A549 (cell line): ENCODE measurements at regions not wholly inside any gene's neighbourhood (a gene's known extent, or its start where the extent isn't known, plus 50 kb on each side); places are given as distances from the start of the nearest gene placed in this dataset.

Experiments
- ATAC-seq, 2 experiments: fragments of 200-7000 bp in 1 of 2; fragments of >200 bp in 1 of 2; cut with Nextera tagmentation in 1 of 2; cut with Tn5 transposase in 1 of 2; 3 replicates each; pipeline versions ENCODE4 v1.8.0 to v1.9.1; 2018 to 2020; ENCODE audit warnings: mild to moderate bottlenecking in 1 of 2, moderate library complexity in 1 of 2
- CTCF ChIA-PET: fragments of 300-600 bp; sonication (Branson Sonifier 250); formaldehyde crosslinking; extraction: SDS; loops from one replicate; lab custom pipeline; 2021; ENCODE audit warnings: antibody characterized with exemption, inconsistent platforms; lab: Yijun Ruan, JAX
- POLR2A ChIA-PET: fragments of 350-600 bp; formaldehyde crosslinking; extraction: SDS; loops from one replicate; lab custom pipeline; 2021; ENCODE audit warnings: antibody characterized with exemption, inconsistent platforms; lab: Yijun Ruan, JAX
- DNase-seq, 2 experiments: peaks; one replicate each; pipeline versions ENCODE4 v3.0.0 to v3.0.0-alpha.2; 2011 to 2016; ENCODE audit warnings: low read depth in 1 of 2, low spot score in 1 of 2
- FAIRE-seq: peaks from 2 replicates; lab custom pipeline; 2011; peaks lifted over from hg19 to GRCh38; lab: Jason Lieb, UNC
- H3K27ac ChIP-seq, 2 experiments: fragments of >200 bp; sonication (Bioruptor Twin); formaldehyde crosslinking; 3 replicates each; pipeline ENCODE4 v1.5.1; 2016 to 2017
- H3K4me1 ChIP-seq: fragments of >200 bp; sonication (Bioruptor Twin); formaldehyde crosslinking; 3 replicates; pipeline ENCODE4 v1.6.1; 2016
- H3K4me2 ChIP-seq: fragments of >200 bp; sonication (Bioruptor Twin); formaldehyde crosslinking; 3 replicates; pipeline ENCODE4 v1.6.1; 2016
- H3K4me3 ChIP-seq: fragments of >200 bp; sonication (Bioruptor Twin); formaldehyde crosslinking; 3 replicates; pipeline ENCODE4 v1.5.1; 2016
- H3K9me3 ChIP-seq: fragments of >200 bp; sonication (Bioruptor Twin); formaldehyde crosslinking; 3 replicates; pipeline ENCODE4 v1.6.1; 2016
- CBX8 ChIP-seq: fragments of 200-600 bp; sonication (generic); IDR thresholded peaks from 2 replicates; pipeline ENCODE4 v1.6.1; 2016
- EP300 ChIP-seq, 2 experiments: fragments of >200 bp; sonication (Bioruptor Twin); formaldehyde crosslinking; IDR thresholded peaks; 2 replicates in 1 of 2; 3 replicates in 1 of 2; pipeline ENCODE4 v1.6.1; 2016 to 2017
- GATA3 ChIP-seq: IDR thresholded peaks from 2 replicates; pipeline ENCODE4 v1.6.1; 2012; ENCODE audit warnings: borderline replicate concordance
- HOXB5 ChIP-seq: fragments of 250-450 bp; sonication (Bioruptor Pico); IDR thresholded peaks from 2 replicates; pipeline ENCODE4 v1.5.0; 2020; ENCODE audit warnings: mild to moderate bottlenecking, moderate library complexity
- KDM5A ChIP-seq: fragments of 200-600 bp; sonication (generic); IDR thresholded peaks from 2 replicates; pipeline ENCODE4 v1.6.1; 2016; ENCODE audit warnings: antibody characterized with exemption, mild to moderate bottlenecking
- MAFK ChIP-seq: fragments of 450-650 bp; IDR thresholded peaks from 2 replicates; pipeline ENCODE4 v1.6.1; 2014; ENCODE audit not compliant: partially characterized antibody
- MYC ChIP-seq: IDR thresholded peaks from 2 replicates; pipeline ENCODE4 v1.6.1; 2012; ENCODE audit warnings: mild to moderate bottlenecking, inconsistent platforms, low read length, improper control_type of control experiment, borderline replicate concordance
- NPAS2 ChIP-seq: fragments of 250-450 bp; sonication (Bioruptor Pico); IDR thresholded peaks from 2 replicates; pipeline ENCODE4 v1.8.0; 2022; ENCODE audit warnings: mild to moderate bottlenecking, moderate library complexity, borderline replicate concordance
- PHF8 ChIP-seq: fragments of 200-600 bp; sonication (generic); IDR thresholded peaks from 2 replicates; pipeline ENCODE4 v1.6.1; 2016; ENCODE audit warnings: low read depth, mild to moderate bottlenecking, antibody characterized with exemption, moderate library complexity, borderline replicate concordance
- RNF2 ChIP-seq: fragments of 200-600 bp; sonication (generic); IDR thresholded peaks from 2 replicates; pipeline ENCODE4 v1.6.1; 2016; ENCODE audit warnings: low read depth, mild to moderate bottlenecking, antibody characterized with exemption, moderate library complexity, borderline replicate concordance
- ZSCAN20 ChIP-seq: fragments of 250-450 bp; sonication (Bioruptor Pico); IDR thresholded peaks from 2 replicates; pipeline ENCODE4 v1.8.0; 2022; ENCODE audit warnings: mild to moderate bottlenecking, moderate library complexity
- WGBS: methylation state at CpG from one replicate; pipeline ENCODE4 v1.1.6; 2017; ENCODE audit errors: missing lambda C conversion rate; 5-methylcytosine and 5-hydroxymethylcytosine counted together
- TF ChIP-seq, protein P1 (sequence below): fragments of >200 bp; sonication (Bioruptor Twin); formaldehyde crosslinking; IDR thresholded peaks from 2 replicates; pipeline ENCODE4 v1.6.1; 2016
- TF ChIP-seq, protein P2 (sequence below): fragments of 200-600 bp; sonication (generic); IDR thresholded peaks from 2 replicates; pipeline ENCODE4 v1.6.1; 2016; ENCODE audit warnings: antibody characterized with exemption, mild to moderate bottlenecking, moderate library complexity
- TF ChIP-seq, protein P3 (sequence below): fragments of 250-450 bp; sonication (Bioruptor Pico); IDR thresholded peaks from 2 replicates; pipeline ENCODE4 v1.5.0; 2021; ENCODE audit warnings: mild to moderate bottlenecking, moderate library complexity, borderline replicate concordance
- TF ChIP-seq, protein P4 (sequence below): IDR thresholded peaks from 2 replicates; pipeline ENCODE4 v1.6.1; 2012
- TF ChIP-seq, protein P5 (sequence below): fragments of >200 bp; sonication (Bioruptor Twin); formaldehyde crosslinking; IDR thresholded peaks from 3 replicates; pipeline ENCODE4 v1.5.1; 2016
- TF ChIP-seq, protein P6 (sequence below): fragments of >200 bp; sonication (Bioruptor Twin); formaldehyde crosslinking; IDR thresholded peaks from 3 replicates; pipeline ENCODE4 v1.6.1; 2016

DNA sequence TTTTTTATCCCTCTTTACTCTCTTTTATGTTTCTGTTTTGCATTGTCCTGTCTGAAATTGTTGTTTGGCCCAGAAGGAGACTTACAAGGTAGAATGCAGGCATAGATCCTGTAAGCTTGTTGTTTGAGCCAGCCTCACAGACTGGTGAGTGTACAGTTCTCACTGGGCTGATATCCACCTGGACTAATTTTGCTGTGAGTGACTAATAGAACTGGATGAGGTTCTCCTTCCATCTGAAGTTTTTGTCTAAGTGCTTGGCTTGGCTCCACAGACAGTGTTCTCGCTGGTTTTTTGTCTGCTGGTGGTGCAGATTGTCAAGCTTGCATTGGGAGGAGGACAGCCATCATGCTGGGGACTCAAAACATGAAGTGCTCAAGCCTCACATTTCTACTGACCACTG, 495.7 kb downstream of the TSN start:
- H3K4me1 ChIP-seq = no peaks in the 10 kb centered on the region
- H3K27ac ChIP-seq = no peak overlapping the region
- no peak overlapping the region for H3K4me3 ChIP-seq
- CTCF ChIA-PET = interaction anchor here (1.2 kb wide), 1 partner anchor 36 kb away, joined by 3 read pairs; no protein-coding TSS in a partner anchor
- TF ChIP-seq EP300 (IDR thresholded peaks at IDR 0.05) (no peak), PHF8 (no peak), ZSCAN20 (no peak), MYC (no peak), RNF2 (no peak), GATA3 (no peak)
- TF ChIP-seq, protein P1, sequence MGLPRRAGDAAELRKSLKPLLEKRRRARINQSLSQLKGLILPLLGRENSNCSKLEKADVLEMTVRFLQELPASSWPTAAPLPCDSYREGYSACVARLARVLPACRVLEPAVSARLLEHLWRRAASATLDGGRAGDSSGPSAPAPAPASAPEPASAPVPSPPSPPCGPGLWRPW = no peak
- TF ChIP-seq, all 56 proteins: peak for 0
- ATAC-seq (no peak), FAIRE-seq (no peak), DNase-seq (no peak)
- no peaks in the 10 kb centered on the region for H3K9me3 ChIP-seq
- no peak overlapping the region for H3K4me2 ChIP-seq
- POLR2A ChIA-PET = no interaction called here
- 0% methylated on average over 1 of the region's 1 CpG for WGBS

DNA sequence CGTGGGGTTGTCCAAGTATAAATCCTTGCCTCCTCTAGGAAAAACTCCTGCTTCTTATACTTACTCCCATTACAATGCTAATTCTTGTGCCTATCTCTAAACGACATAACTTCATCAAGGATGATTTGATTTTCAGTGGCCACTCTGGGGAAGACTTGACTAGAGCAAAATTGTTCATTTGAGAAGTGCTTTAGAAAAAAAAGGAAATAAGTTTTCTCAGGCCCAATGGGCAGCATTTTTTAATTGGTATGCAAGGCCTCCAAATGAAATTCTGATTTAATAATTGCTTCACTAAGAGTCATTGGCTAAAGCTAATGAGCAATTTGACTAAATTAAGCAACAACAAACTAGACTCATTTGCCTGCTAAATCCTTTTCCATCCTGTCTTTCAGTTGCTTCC, 496.1 kb downstream of the TSN start:
- Histone ChIP-seq H3K4me2 (no peak overlapping the region), H3K4me1 (no peaks in the 10 kb centered on the region), H3K27ac (no peak overlapping the region), H3K4me3 (no peak overlapping the region), H3K9me3 (no peaks in the 10 kb centered on the region)
- ATAC-seq (no peak), DNase-seq (no peak), FAIRE-seq (no peak)
- TF ChIP-seq ZSCAN20 (no peak), GATA3 (no peak), KDM5A (no peak), NPAS2 (CRISPR knock-in tag) (no peak), MAFK (no peak), HOXB5 (CRISPR knock-in tag) (no peak), CBX8 (no peak)
- TF ChIP-seq, protein P2, sequence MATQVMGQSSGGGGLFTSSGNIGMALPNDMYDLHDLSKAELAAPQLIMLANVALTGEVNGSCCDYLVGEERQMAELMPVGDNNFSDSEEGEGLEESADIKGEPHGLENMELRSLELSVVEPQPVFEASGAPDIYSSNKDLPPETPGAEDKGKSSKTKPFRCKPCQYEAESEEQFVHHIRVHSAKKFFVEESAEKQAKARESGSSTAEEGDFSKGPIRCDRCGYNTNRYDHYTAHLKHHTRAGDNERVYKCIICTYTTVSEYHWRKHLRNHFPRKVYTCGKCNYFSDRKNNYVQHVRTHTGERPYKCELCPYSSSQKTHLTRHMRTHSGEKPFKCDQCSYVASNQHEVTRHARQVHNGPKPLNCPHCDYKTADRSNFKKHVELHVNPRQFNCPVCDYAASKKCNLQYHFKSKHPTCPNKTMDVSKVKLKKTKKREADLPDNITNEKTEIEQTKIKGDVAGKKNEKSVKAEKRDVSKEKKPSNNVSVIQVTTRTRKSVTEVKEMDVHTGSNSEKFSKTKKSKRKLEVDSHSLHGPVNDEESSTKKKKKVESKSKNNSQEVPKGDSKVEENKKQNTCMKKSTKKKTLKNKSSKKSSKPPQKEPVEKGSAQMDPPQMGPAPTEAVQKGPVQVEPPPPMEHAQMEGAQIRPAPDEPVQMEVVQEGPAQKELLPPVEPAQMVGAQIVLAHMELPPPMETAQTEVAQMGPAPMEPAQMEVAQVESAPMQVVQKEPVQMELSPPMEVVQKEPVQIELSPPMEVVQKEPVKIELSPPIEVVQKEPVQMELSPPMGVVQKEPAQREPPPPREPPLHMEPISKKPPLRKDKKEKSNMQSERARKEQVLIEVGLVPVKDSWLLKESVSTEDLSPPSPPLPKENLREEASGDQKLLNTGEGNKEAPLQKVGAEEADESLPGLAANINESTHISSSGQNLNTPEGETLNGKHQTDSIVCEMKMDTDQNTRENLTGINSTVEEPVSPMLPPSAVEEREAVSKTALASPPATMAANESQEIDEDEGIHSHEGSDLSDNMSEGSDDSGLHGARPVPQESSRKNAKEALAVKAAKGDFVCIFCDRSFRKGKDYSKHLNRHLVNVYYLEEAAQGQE = no peak
- TF ChIP-seq, protein P3, sequence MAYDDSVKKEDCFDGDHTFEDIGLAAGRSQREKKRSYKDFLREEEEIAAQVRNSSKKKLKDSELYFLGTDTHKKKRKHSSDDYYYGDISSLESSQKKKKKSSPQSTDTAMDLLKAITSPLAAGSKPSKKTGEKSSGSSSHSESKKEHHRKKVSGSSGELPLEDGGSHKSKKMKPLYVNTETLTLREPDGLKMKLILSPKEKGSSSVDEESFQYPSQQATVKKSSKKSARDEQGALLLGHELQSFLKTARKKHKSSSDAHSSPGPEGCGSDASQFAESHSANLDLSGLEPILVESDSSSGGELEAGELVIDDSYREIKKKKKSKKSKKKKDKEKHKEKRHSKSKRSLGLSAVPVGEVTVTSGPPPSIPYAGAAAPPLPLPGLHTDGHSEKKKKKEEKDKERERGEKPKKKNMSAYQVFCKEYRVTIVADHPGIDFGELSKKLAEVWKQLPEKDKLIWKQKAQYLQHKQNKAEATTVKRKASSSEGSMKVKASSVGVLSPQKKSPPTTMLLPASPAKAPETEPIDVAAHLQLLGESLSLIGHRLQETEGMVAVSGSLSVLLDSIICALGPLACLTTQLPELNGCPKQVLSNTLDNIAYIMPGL (CRISPR knock-in tag) = no peak
- TF ChIP-seq, protein P4, sequence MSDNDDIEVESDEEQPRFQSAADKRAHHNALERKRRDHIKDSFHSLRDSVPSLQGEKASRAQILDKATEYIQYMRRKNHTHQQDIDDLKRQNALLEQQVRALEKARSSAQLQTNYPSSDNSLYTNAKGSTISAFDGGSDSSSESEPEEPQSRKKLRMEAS = no peak
- TF ChIP-seq, protein P5, sequence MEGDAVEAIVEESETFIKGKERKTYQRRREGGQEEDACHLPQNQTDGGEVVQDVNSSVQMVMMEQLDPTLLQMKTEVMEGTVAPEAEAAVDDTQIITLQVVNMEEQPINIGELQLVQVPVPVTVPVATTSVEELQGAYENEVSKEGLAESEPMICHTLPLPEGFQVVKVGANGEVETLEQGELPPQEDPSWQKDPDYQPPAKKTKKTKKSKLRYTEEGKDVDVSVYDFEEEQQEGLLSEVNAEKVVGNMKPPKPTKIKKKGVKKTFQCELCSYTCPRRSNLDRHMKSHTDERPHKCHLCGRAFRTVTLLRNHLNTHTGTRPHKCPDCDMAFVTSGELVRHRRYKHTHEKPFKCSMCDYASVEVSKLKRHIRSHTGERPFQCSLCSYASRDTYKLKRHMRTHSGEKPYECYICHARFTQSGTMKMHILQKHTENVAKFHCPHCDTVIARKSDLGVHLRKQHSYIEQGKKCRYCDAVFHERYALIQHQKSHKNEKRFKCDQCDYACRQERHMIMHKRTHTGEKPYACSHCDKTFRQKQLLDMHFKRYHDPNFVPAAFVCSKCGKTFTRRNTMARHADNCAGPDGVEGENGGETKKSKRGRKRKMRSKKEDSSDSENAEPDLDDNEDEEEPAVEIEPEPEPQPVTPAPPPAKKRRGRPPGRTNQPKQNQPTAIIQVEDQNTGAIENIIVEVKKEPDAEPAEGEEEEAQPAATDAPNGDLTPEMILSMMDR = no peak
- TF ChIP-seq, protein P6, sequence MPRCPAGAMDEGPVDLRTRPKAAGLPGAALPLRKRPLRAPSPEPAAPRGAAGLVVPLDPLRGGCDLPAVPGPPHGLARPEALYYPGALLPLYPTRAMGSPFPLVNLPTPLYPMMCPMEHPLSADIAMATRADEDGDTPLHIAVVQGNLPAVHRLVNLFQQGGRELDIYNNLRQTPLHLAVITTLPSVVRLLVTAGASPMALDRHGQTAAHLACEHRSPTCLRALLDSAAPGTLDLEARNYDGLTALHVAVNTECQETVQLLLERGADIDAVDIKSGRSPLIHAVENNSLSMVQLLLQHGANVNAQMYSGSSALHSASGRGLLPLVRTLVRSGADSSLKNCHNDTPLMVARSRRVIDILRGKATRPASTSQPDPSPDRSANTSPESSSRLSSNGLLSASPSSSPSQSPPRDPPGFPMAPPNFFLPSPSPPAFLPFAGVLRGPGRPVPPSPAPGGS = no peak
- CTCF ChIA-PET = interaction anchor here (1.2 kb wide), 1 partner anchor 36 kb away, joined by 3 read pairs; no protein-coding TSS in a partner anchor
- 0% methylated on average over 2 of the region's 2 CpGs for WGBS
- POLR2A ChIA-PET = no interaction called here
